MM.1S (cell line): ENCODE measurements at regions not wholly inside any gene's neighbourhood (a gene's known extent, or its start where the extent isn't known, plus 50 kb on each side); places are given as distances from the start of the nearest gene placed in this dataset.

Experiments
- DNase-seq: peaks from one replicate; pipeline ENCODE4 v3.0.0-alpha.2; 2015
- H2AFZ ChIP-seq: fragments of 300-600 bp; sonication (generic); 2 replicates; pipeline ENCODE4 v1.6.0; 2016; ENCODE audit warnings: antibody characterized with exemption, low read length
- H3F3A ChIP-seq: fragments of 300-600 bp; sonication (generic); 2 replicates; pipeline ENCODE4 v1.6.1; 2016; ENCODE audit warnings: mild to moderate bottlenecking, antibody characterized with exemption, low read length, moderate library complexity, mixed read lengths; ENCODE audit not compliant: insufficient read depth
- H3K27ac ChIP-seq: fragments of 300-600 bp; sonication (generic); 2 replicates; pipeline ENCODE4 v1.5.1; 2016; ENCODE audit warnings: mild to moderate bottlenecking, low read length
- H3K27me3 ChIP-seq: fragments of 300-600 bp; sonication (generic); replicated peaks from 2 replicates; pipeline ENCODE4 v1.6.0; 2016; ENCODE audit warnings: low read length; ENCODE audit not compliant: insufficient read depth
- H3K36me3 ChIP-seq: fragments of 300-600 bp; sonication (generic); replicated peaks from 2 replicates; pipeline ENCODE4 v1.6.1; 2016; ENCODE audit warnings: mild to moderate bottlenecking, low read length, mixed read lengths; ENCODE audit not compliant: insufficient read depth
- H3K4me1 ChIP-seq: fragments of 300-600 bp; sonication (generic); 2 replicates; pipeline ENCODE4 v1.6.1; 2016; ENCODE audit warnings: low read length, mixed read lengths
- H3K4me2 ChIP-seq: fragments of 300-600 bp; sonication (generic); 2 replicates; pipeline ENCODE4 v1.6.0; 2016; ENCODE audit warnings: low read depth, low read length
- H3K4me3 ChIP-seq: fragments of 300-600 bp; sonication (generic); 2 replicates; pipeline ENCODE4 v1.5.1; 2016; ENCODE audit warnings: low read length, mixed read lengths
- H3K79me2 ChIP-seq: fragments of 300-600 bp; sonication (generic); 2 replicates; pipeline ENCODE4 v1.6.1; 2016; ENCODE audit warnings: mixed run types, low read length, mixed read lengths
- H3K9ac ChIP-seq: fragments of 300-600 bp; sonication (generic); 2 replicates; pipeline ENCODE4 v1.6.1; 2016; ENCODE audit warnings: low read length, mixed read lengths
- H3K9me2 ChIP-seq: fragments of 300-600 bp; sonication (generic); replicated peaks from 2 replicates; pipeline ENCODE4 v1.6.1; 2016; ENCODE audit warnings: mild to moderate bottlenecking, low read length, mixed read lengths; ENCODE audit not compliant: insufficient read depth
- H3K9me3 ChIP-seq: fragments of 300-600 bp; sonication (generic); replicated peaks from 2 replicates; pipeline ENCODE4 v1.6.1; 2016; ENCODE audit warnings: mild to moderate bottlenecking, low read length, mixed read lengths; ENCODE audit not compliant: insufficient read depth
- H4K20me1 ChIP-seq: fragments of 300-600 bp; sonication (generic); 2 replicates; pipeline ENCODE4 v1.6.1; 2016; ENCODE audit warnings: mild to moderate bottlenecking, low read length, moderate library complexity, mixed read lengths; ENCODE audit not compliant: insufficient read depth
- CTCF ChIP-seq: fragments of 300-600 bp; sonication (generic); IDR thresholded peaks from 2 replicates; pipeline ENCODE4 v1.5.1; 2016; ENCODE audit warnings: antibody characterized with exemption, low read length, mixed read lengths
- EZH2 ChIP-seq: fragments of 300-600 bp; sonication (generic); optimal IDR thresholded peaks from 2 replicates; pipeline ENCODE3; 2017; ENCODE audit warnings: low read depth, mild to moderate bottlenecking, antibody characterized with exemption, low read length, mixed read lengths
- EZH2phosphoT487 ChIP-seq: fragments of 300-600 bp; sonication (generic); IDR thresholded peaks from 2 replicates; pipeline ENCODE4 v1.6.1; 2018; ENCODE audit warnings: antibody characterized with exemption, low read length

GRCh38 chr14:56412468-56413434, 166.8 kb upstream of the TMEM260 start:
- Histone ChIP-seq H3K9me3 (no peaks in the 10 kb centered on the region), H2AFZ (no peak overlapping the region), H3K36me3 (no peaks in the 10 kb centered on the region), H3K4me1 (no peaks in the 10 kb centered on the region), H3K4me3 (no peak overlapping the region), H3K4me2 (no peak overlapping the region), H3K27ac (no peak overlapping the region), H3K79me2 (no peaks in the 10 kb centered on the region), H4K20me1 (no peaks in the 10 kb centered on the region), H3K27me3 (no peaks in the 10 kb centered on the region), H3K9ac (no peak overlapping the region), H3K9me2 (no peaks in the 10 kb centered on the region), H3F3A (no peaks in the 10 kb centered on the region)
- no peak for DNase-seq
- no peak for TF ChIP-seq CTCF
- no peak for TF ChIP-seq EZH2
- TF ChIP-seq EZH2phosphoT487: no peak

GRCh38 chr14:56413721-56414120, 165.9 kb upstream of the TMEM260 start:
- no peaks in the 10 kb centered on the region for H3K79me2 ChIP-seq
- no peak overlapping the region for H2AFZ ChIP-seq
- no peaks in the 10 kb centered on the region for H3K4me1 ChIP-seq
- H3K4me2 ChIP-seq: no peak overlapping the region
- TF ChIP-seq CTCF (no peak), EZH2phosphoT487 (no peak), EZH2 (no peak)
- H3K27me3 ChIP-seq: no peaks in the 10 kb centered on the region
- no peaks in the 10 kb centered on the region for H3K9me2 ChIP-seq
- H3K36me3 ChIP-seq: no peaks in the 10 kb centered on the region
- DNase-seq: no peak
- no peaks in the 10 kb centered on the region for H3F3A ChIP-seq
- no peak overlapping the region for H3K27ac ChIP-seq
- no peaks in the 10 kb centered on the region for H3K9me3 ChIP-seq
- H3K9ac ChIP-seq: no peak overlapping the region
- H4K20me1 ChIP-seq: no peaks in the 10 kb centered on the region
- H3K4me3 ChIP-seq: no peak overlapping the region

- Histone ChIP-seq H3K4me1 (no peaks in the 10 kb centered on the region), H3K79me2 (no peaks in the 10 kb centered on the region), H3K9me3 (no peaks in the 10 kb centered on the region), H3K27me3 (no peaks in the 10 kb centered on the region), H3K4me3 (no peak overlapping the region), H3K9ac (no peak overlapping the region), H3K27ac (no peak overlapping the region), H3K9me2 (no peaks in the 10 kb centered on the region), H2AFZ (no peak overlapping the region), H3K36me3 (no peaks in the 10 kb centered on the region), H3K4me2 (no peak overlapping the region), H3F3A (no peaks in the 10 kb centered on the region), H4K20me1 (no peaks in the 10 kb centered on the region)
- DNase-seq: no peak
- no peak for TF ChIP-seq EZH2
- TF ChIP-seq CTCF: no peak
- TF ChIP-seq EZH2phosphoT487: no peak
Observed at GRCh38 chr14:56414236-56414635, 165.4 kb upstream of the TMEM260 start.
